Panc1 (cell line): ENCODE measurements at regions not wholly inside any gene's neighbourhood (a gene's known extent, or its start where the extent isn't known, plus 50 kb on each side); places are given as distances from the start of the nearest gene placed in this dataset.

Experiments
- CTCF ChIP-seq: fragments of 450-650 bp; IDR thresholded peaks from 2 replicates; pipeline ENCODE4 v1.5.1; 2017; ENCODE audit warnings: mild to moderate bottlenecking
- POLR2AphosphoS5 ChIP-seq: IDR thresholded peaks from 2 replicates; pipeline ENCODE4 v1.6.1; 2012; ENCODE audit warnings: mild to moderate bottlenecking, low read depth, low read length, moderate library complexity
- REST ChIP-seq, 2 experiments: IDR thresholded peaks; 2 replicates each; pipeline ENCODE4 v1.6.1; 2011 to 2012; ENCODE audit warnings: low read depth in 2 of 2, control low read depth in 1 of 2, low read length in 1 of 2, mild to moderate bottlenecking in 1 of 2, moderate library complexity in 1 of 2; ENCODE audit not compliant: insufficient read depth in 1 of 2
- SIN3A ChIP-seq: IDR thresholded peaks from 2 replicates; pipeline ENCODE4 v1.6.1; 2012; ENCODE audit warnings: low read depth, mild to moderate bottlenecking, low read length, moderate library complexity, borderline replicate concordance; ENCODE audit not compliant: insufficient read depth
- TCF7L2 ChIP-seq: IDR thresholded peaks from 2 replicates; pipeline ENCODE4 v1.6.1; 2011; ENCODE audit warnings: mild to moderate bottlenecking, low read depth, low read length, inconsistent platforms

DNA sequence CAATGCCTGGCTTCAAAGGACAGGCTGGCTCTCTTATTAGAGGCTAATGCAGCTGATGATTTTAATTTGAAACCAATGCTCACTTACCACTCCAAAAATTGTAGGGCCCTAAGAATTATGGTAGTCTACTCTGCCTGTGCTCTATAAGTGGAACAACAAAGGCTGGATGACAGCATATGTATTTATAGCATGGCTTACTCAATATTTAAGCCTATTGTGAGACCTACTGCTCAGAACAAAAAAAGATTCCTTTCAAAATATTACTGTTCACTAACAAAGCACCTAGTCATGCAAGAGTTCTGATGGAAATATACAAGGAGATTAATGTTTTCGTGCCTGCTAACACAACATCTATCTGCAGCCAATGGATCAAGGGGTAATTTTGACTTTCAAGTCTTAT, 73.8 kb upstream of the DUSP10 start:
- TF ChIP-seq CTCF (no peak), POLR2AphosphoS5 (no peak), REST (IDR thresholded peaks at IDR 0.05; ENCODE audit: insufficient read depth in 1 of 2, low read depth in 2 of 2, low read length in 1 of 2) (no peak), TCF7L2 (no peak), SIN3A (no peak)
